RWPE2 (cell line): ENCODE measurements at regions not wholly inside any gene's neighbourhood (a gene's known extent, or its start where the extent isn't known, plus 50 kb on each side); places are given as distances from the start of the nearest gene placed in this dataset.

Experiments used
- ATAC-seq: fragments of 200-7000 bp; cut with Tn5 transposase; 3 replicates; pipeline ENCODE4 v1.9.1; 2021; ENCODE audit warnings: low read depth
- DNase-seq: peaks from one replicate; pipeline ENCODE4 v3.0.0-alpha.2; 2020; ENCODE audit warnings: low spot score
- H3K27ac ChIP-seq: fragments of 450-650 bp; 2 replicates; pipeline ENCODE4 v1.5.1; 2017; ENCODE audit warnings: mild to moderate bottlenecking; ENCODE audit not compliant: poor library complexity, severe bottlenecking
- H3K27me3 ChIP-seq: fragments of 250-450 bp; sonication (Bioruptor Pico); 2 replicates; pipeline ENCODE4 v1.5.1; 2021; ENCODE audit warnings: mild to moderate bottlenecking, moderate library complexity; ENCODE audit not compliant: insufficient read depth, poor library complexity, severe bottlenecking
- H3K36me3 ChIP-seq: fragments of 250-450 bp; sonication (Bioruptor Pico); 2 replicates; pipeline ENCODE4 v1.5.1; 2020; ENCODE audit warnings: low read depth, mild to moderate bottlenecking, moderate library complexity
- H3K4me1 ChIP-seq: fragments of 250-450 bp; sonication (Bioruptor Pico); 2 replicates; pipeline ENCODE4 v1.5.1; 2021; ENCODE audit warnings: mild to moderate bottlenecking, moderate library complexity; ENCODE audit not compliant: insufficient read depth, poor library complexity, severe bottlenecking
- H3K4me3 ChIP-seq: fragments of 250-450 bp; sonication (Bioruptor Pico); 2 replicates; pipeline ENCODE4 v1.5.1; 2021; ENCODE audit warnings: mild to moderate bottlenecking, moderate library complexity; ENCODE audit not compliant: severe bottlenecking
- H3K9me3 ChIP-seq: fragments of 250-450 bp; sonication (Bioruptor Pico); 2 replicates; pipeline ENCODE4 v1.5.1; 2021; ENCODE audit warnings: mild to moderate bottlenecking, moderate library complexity; ENCODE audit not compliant: severe bottlenecking
- CTCF ChIP-seq: fragments of 450-650 bp; IDR thresholded peaks from one replicate; pipeline ENCODE4 v1.5.1; 2017; ENCODE audit warnings: mild to moderate bottlenecking, moderate library complexity; ENCODE audit not compliant: poor library complexity, severe bottlenecking

DNA sequence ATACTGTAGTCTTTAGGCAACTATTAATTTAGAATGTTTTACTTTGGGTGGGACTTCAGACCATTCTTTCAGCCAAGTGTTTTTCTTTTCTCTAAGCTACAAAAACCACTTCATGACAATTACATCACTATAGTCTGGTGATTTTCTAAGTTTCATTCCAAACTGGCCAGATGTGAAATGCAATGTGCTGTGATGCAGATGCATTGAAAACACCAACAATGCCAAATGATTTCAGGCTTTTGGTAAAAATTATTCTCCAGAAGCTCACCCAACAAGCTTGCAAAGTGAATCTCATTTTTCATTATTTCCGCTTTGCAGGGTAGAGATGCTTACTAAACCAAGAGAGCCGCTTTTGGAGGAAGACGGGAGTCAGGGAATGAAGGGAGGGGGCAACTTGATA lies 118.4 kb upstream of the ANK3 start:
- Histone ChIP-seq H3K27me3 (no peaks in the 10 kb centered on the region), H3K27ac (no peak overlapping the region), H3K36me3 (no peaks in the 10 kb centered on the region), H3K9me3 (no peaks in the 10 kb centered on the region), H3K4me3 (no peak overlapping the region), H3K4me1 (no peaks in the 10 kb centered on the region)
- DNase-seq (no peak), ATAC-seq (no peak)
- TF ChIP-seq CTCF, result no peak

- ATAC-seq (no peak), DNase-seq (no peak)
- Histone ChIP-seq H3K4me1 (no peaks in the 10 kb centered on the region), H3K36me3 (no peaks in the 10 kb centered on the region), H3K27me3 (no peaks in the 10 kb centered on the region), H3K27ac (no peak overlapping the region), H3K9me3 (no peaks in the 10 kb centered on the region), H3K4me3 (no peak overlapping the region)
- TF ChIP-seq CTCF, result no peak
Observed at GRCh38 chr10:60502621-60503020, 112.9 kb upstream of the ANK3 start.

DNA sequence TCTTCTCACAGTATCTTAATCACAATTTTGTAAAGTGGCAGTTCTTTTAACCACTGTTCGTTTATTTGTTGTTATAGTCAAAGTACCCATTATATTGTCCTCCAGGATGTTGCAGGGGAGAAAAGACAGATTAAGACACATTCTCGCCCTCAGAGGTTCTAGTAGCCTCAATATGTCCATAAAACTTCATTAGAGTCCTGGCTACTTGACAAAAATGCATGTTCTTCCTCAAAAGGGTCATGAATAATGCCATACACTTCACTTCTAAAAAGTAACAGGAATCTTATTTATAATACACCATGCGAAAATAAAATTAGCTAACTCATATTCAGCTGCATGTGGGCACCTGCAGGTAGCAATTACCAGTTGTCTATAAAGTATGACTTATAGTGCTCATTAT lies 109.3 kb upstream of the ANK3 start:
- H3K4me3 ChIP-seq, result no peak overlapping the region
- no peak for DNase-seq
- TF ChIP-seq CTCF, result no peak
- no peaks in the 10 kb centered on the region for H3K27me3 ChIP-seq
- no peaks in the 10 kb centered on the region for H3K36me3 ChIP-seq
- no peak overlapping the region for H3K27ac ChIP-seq
- peaks cover 13% of the 10 kb centered on the region for H3K4me1 ChIP-seq
- H3K9me3 ChIP-seq, result no peaks in the 10 kb centered on the region
- no peak for ATAC-seq

GRCh38 chr10:60497364-60497763 lies 107.7 kb upstream of the ANK3 start:
- ATAC-seq (no peak), DNase-seq (no peak)
- no peak for TF ChIP-seq CTCF
- H3K4me1 ChIP-seq, result peaks cover 13% of the 10 kb centered on the region
- no peaks in the 10 kb centered on the region for H3K36me3 ChIP-seq
- H3K27ac ChIP-seq, result no peak overlapping the region
- no peaks in the 10 kb centered on the region for H3K9me3 ChIP-seq
- no peaks in the 10 kb centered on the region for H3K27me3 ChIP-seq
- H3K4me3 ChIP-seq, result no peak overlapping the region

DNA sequence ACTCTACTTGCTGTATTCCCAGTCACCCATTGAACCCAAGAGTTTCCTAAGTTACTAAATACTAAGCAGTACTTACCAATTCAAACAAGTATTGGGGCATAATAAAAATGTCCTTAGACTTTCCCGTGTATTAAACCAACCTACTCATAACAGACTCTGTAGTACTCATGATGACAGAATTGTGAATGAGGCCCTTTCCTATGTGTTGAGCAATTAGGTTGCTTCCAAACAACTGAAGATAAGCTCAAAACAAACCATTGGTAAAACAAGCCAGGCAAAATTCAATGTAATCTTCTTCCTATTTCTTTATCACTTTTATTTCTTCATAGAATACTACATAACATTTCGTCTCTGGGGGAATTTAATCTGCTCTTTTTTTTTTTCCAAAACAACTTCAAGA lies 106.5 kb upstream of the ANK3 start:
- no peak for DNase-seq
- H3K36me3 ChIP-seq, result no peaks in the 10 kb centered on the region
- H3K4me1 ChIP-seq, result peaks cover 13% of the 10 kb centered on the region
- no peaks in the 10 kb centered on the region for H3K27me3 ChIP-seq
- no peaks in the 10 kb centered on the region for H3K9me3 ChIP-seq
- TF ChIP-seq CTCF, result no peak
- ATAC-seq, result no peak
- H3K4me3 ChIP-seq, result no peak overlapping the region
- no peak overlapping the region for H3K27ac ChIP-seq
